Stomach (tissue), 4 donors: ENCODE measurements at regions not wholly inside any gene's neighbourhood (a gene's known extent, or its start where the extent isn't known, plus 50 kb on each side); places are given as distances from the start of the nearest gene placed in this dataset.
"Not testable (repeated sequence)": the region's sequence is repeated elsewhere in the genome, so short reads cannot be mapped to it uniquely, and the experiment has no call there.

Experiments
- EP300 ChIP-seq: sonication (generic); formaldehyde crosslinking; IDR thresholded peaks from one replicate; pipeline ENCODE4 v1.6.1; 2017; ENCODE audit warnings: antibody characterized with exemption
- POLR2A ChIP-seq, 4 donors: fragments of 450-650 bp; IDR thresholded peaks; one replicate each; pipeline ENCODE4 v1.6.1; 2016; ENCODE audit warnings: antibody characterized with exemption in 4 of 4, control low read depth in 2 of 4, mild to moderate bottlenecking in 1 of 4, moderate library complexity in 1 of 4
- POLR2AphosphoS5 ChIP-seq, 3 donors: sonication (generic); formaldehyde crosslinking; IDR thresholded peaks; one replicate each; pipeline ENCODE4 v1.6.1; 2016; ENCODE audit warnings: antibody characterized with exemption in 3 of 3
- TF ChIP-seq, protein P1 (sequence below), 7 experiments: fragments of 450-650 bp in 4 of 7; fragments of 200-600 bp in 3 of 7; sonication (generic) in 3 of 7; IDR thresholded peaks; one replicate each; pipeline ENCODE4 v1.5.1; 2016 to 2019; ENCODE audit warnings: antibody characterized with exemption in 7 of 7, control low read depth in 2 of 7, mild to moderate bottlenecking in 1 of 7

DNA sequence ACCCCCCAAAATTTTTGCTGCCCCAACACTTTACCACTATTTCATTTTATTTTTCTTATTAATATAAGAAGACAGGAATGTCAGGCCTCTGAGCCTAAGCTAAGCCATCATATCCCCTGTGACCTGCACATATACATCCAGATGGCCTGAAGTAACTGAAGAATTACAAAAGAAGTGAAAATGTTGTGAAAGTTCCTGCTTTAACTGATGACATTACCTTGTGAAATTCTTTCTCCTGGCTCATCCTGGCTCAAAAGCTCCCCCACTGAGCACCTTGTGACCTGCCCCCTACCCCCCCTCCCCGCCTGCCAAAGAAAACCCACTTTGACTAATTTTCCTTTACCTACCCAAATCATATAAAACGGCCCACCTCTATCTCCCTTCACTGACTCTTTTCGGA, 200.3 kb upstream of the FKBP1C start:
- TF ChIP-seq, protein P1, sequence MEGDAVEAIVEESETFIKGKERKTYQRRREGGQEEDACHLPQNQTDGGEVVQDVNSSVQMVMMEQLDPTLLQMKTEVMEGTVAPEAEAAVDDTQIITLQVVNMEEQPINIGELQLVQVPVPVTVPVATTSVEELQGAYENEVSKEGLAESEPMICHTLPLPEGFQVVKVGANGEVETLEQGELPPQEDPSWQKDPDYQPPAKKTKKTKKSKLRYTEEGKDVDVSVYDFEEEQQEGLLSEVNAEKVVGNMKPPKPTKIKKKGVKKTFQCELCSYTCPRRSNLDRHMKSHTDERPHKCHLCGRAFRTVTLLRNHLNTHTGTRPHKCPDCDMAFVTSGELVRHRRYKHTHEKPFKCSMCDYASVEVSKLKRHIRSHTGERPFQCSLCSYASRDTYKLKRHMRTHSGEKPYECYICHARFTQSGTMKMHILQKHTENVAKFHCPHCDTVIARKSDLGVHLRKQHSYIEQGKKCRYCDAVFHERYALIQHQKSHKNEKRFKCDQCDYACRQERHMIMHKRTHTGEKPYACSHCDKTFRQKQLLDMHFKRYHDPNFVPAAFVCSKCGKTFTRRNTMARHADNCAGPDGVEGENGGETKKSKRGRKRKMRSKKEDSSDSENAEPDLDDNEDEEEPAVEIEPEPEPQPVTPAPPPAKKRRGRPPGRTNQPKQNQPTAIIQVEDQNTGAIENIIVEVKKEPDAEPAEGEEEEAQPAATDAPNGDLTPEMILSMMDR (IDR thresholded peaks at IDR 0.05): not testable (repeated sequence)
- not testable (repeated sequence) for TF ChIP-seq POLR2A (IDR thresholded peaks at IDR 0.05); POLR2AphosphoS5 (IDR thresholded peaks at IDR 0.05); EP300
